ENCODE measurements at regions not wholly inside any gene's neighbourhood (a gene's known extent, or its start where the extent isn't known, plus 50 kb on each side); places are given as distances from the start of the nearest gene placed in this dataset.
A peak's percentile ranks its signal among the peaks of the same experiment; 100 is the strongest.

GRCh38 chr20:57826666-57827287 lies 117.0 kb upstream of the PMEPA1 start:
- H3K4me1 Mint-ChIP-seq = peaks cover 36% of the 10 kb centered on the region
- peak overlapping the region in 2 of 3 experiments; percentile 81 to 82 for H3K27ac Mint-ChIP-seq
- H3K36me3 Mint-ChIP-seq (ENCODE audit: low read depth) = no peaks in the 10 kb centered on the region

GRCh38 chr20:57824909-57825308 lies 115.1 kb upstream of the PMEPA1 start:
- H3K4me3 Mint-ChIP-seq = no peak overlapping the region
- H3K4me1 Mint-ChIP-seq = peaks cover 24% of the 10 kb centered on the region
- no peaks in the 10 kb centered on the region for H3K9me3 Mint-ChIP-seq
- H3K27me3 Mint-ChIP-seq (ENCODE audit: low read depth) = peaks cover 7% of the 10 kb centered on the region
- H3K36me3 Mint-ChIP-seq (ENCODE audit: low read depth) = no peaks in the 10 kb centered on the region
- H3K27ac Mint-ChIP-seq = no peak overlapping the region
- no peak for TF ChIP-seq CTCF (IDR thresholded peaks at IDR 0.05; ENCODE audit: unreplicated experiment in 3 of 3)

More at GRCh38 chr20:57826666-57827287, 117.0 kb upstream of the PMEPA1 start:
- H3K27me3 Mint-ChIP-seq (ENCODE audit: low read depth) = peaks cover 4% of the 10 kb centered on the region
- TF ChIP-seq CTCF (IDR thresholded peaks at IDR 0.05; ENCODE audit: unreplicated experiment in 3 of 3) = no peak
- H3K9me3 Mint-ChIP-seq = no peaks in the 10 kb centered on the region
- no peak overlapping the region for H3K4me3 Mint-ChIP-seq

GRCh38 chr20:57821935-57822334 lies 112.1 kb upstream of the PMEPA1 start:
- Mint-ChIP-seq H3K27ac (no peak overlapping the region), H3K36me3 (ENCODE audit: low read depth) (no peaks in the 10 kb centered on the region), H3K27me3 (ENCODE audit: low read depth) (peaks cover 12% of the 10 kb centered on the region), H3K4me1 (peaks cover 27% of the 10 kb centered on the region), H3K4me3 (no peak overlapping the region), H3K9me3 (no peaks in the 10 kb centered on the region)
- TF ChIP-seq CTCF (IDR thresholded peaks at IDR 0.05; ENCODE audit: unreplicated experiment in 3 of 3) = no peak

GRCh38 chr20:57819691-57820380 lies 110.0 kb upstream of the PMEPA1 start:
- no peak overlapping the region for H3K27ac Mint-ChIP-seq
- no peak overlapping the region for H3K4me3 Mint-ChIP-seq
- peaks cover 8% of the 10 kb centered on the region for H3K4me1 Mint-ChIP-seq
- peaks cover 17% of the 10 kb centered on the region for H3K27me3 Mint-ChIP-seq (ENCODE audit: low read depth)
- no peaks in the 10 kb centered on the region for H3K36me3 Mint-ChIP-seq (ENCODE audit: low read depth)
- TF ChIP-seq CTCF (IDR thresholded peaks at IDR 0.05; ENCODE audit: unreplicated experiment in 3 of 3) = no peak
- no peaks in the 10 kb centered on the region for H3K9me3 Mint-ChIP-seq

GRCh38 chr20:57819291-57819690 lies 109.5 kb upstream of the PMEPA1 start:
- Mint-ChIP-seq H3K27me3 (ENCODE audit: low read depth) (peaks cover 17% of the 10 kb centered on the region), H3K9me3 (no peaks in the 10 kb centered on the region), H3K4me3 (no peak overlapping the region), H3K36me3 (ENCODE audit: low read depth) (no peaks in the 10 kb centered on the region), H3K27ac (no peak overlapping the region), H3K4me1 (peaks cover 8% of the 10 kb centered on the region)
- TF ChIP-seq CTCF (IDR thresholded peaks at IDR 0.05; ENCODE audit: unreplicated experiment in 3 of 3) = no peak
